HG02981 (cell line): ENCODE measurements at regions not wholly inside any gene's neighbourhood (a gene's known extent, or its start where the extent isn't known, plus 50 kb on each side); places are given as distances from the start of the nearest gene placed in this dataset.

Experiments
- ATAC-seq: cut with Tn5 transposase; IDR thresholded peaks from one replicate; pipeline ENCODE4 v1.9.1; 2021; ENCODE audit warnings: mild to moderate bottlenecking, moderate library complexity; ENCODE audit not compliant: unreplicated experiment

- no peak for ATAC-seq
These were observed 878.1 kb downstream of the NLGN4Y start for GRCh38 chrY:15402451-15402850.

DNA sequence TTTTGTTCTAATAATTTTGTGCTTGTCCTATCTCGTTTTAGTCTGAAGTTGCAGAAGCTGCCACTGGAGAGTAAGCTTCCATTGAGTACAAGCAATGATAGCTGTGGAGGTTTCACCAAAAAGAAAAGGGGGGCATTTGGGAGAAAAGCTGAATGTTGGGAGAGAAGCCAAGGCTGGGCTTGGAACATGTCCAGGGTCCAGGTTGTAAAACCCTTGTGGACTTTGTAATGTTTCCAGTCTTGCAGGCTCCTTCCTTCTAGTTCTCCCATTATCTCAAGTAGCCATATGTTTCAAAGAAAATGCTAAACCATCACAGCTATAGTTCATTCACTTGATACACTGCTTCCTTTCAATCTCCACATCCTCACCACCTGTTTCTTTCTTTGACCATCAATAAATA, 880.2 kb downstream of the NLGN4Y start:
- ATAC-seq = no peak

DNA sequence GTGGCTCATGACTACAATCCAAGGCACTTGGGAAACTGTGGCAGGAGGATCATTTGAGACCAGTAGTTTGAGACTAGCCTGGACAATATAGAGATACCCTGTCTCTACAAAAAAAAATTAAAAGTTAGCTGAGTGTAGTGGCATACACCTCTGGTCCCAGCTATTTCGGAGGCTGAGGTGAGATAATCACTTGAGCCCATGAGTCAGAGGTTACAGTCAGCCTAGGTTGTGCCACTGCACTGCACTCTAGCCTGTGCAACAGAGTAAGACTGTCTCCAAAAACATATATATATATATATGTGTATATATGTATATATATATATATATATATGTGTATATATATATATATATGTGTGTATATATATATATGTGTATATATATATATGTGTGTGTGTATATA, 890.8 kb downstream of the NLGN4Y start:
- ATAC-seq = no peak

DNA sequence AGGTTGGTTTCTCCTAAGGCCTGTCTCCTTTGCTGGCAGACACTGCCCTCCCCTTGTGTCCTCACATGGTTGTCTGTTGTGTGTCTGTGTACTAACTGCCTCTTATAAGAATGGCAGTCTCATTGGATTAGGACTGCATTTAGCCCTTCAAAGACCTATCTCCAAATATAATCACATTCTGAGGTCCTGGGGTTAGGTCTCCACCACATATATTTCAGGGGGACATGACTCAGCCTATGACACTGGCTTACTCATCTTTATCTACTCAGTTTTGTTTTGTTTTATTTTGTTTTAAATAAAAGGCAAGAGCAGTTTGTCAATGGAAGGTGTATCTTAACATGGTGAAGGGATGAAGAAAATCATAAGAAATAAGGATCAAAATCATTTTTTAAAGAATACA, 894.3 kb downstream of the NLGN4Y start:
- ATAC-seq = no peak

DNA sequence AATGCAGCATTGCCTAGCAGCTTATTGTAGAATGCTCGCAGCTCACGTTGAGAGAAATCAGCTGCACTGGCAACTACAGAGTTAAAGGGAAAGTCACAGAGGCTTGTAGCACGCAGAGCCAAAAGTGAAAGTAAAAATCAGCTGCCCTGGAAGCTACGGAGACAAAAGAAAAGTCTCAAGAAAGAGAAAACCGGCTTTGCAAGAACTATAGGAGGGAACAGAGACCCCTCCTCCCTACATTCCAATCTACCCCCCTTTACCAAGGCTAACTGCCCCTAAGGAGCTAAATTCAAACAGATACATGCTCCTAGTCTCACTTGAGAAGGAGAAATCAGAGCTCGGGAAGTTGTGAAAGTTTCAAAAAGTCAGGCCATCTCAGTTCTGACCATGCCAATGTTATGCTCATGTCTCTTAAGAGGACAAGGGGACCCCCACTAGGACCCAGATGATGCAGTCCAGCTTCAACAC, 900.4 kb downstream of the NLGN4Y start:
- ATAC-seq = peak; percentile 84

DNA sequence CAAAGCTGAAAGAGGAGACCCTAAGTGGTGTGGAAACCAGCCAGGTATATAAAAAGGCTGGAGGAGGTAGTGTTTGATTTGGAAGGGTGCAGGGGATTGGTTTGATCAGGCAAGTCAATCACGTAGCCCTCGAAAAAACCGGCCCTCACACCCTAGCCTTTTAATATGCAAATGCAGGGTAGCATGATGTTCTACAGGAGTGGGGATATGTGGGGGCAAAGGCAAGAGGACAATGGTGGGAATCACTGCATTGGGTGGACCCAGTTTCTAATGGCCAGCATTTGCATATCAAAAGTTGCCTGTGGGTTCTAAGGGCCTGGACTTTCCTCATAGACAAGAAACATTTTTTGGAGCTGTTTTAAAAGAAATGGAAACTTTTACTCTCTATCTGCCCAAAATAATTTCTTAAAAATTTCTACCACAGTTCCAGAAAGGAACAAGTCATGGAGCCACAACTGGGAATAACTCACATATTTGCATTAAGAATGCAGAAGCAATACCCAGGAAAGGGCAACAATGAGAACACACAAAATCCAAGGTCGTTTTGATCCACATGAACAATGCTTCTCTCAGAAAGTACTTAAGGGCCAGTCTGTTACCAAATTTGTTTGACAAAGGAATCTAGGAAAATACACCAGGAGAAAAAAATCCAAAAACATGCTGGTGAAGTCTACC, 915.8 kb downstream of the NLGN4Y start:
- ATAC-seq = no peak

- no peak for ATAC-seq
These were observed 916.5 kb downstream of the NLGN4Y start for GRCh38 chrY:15440696-15441408.

DNA sequence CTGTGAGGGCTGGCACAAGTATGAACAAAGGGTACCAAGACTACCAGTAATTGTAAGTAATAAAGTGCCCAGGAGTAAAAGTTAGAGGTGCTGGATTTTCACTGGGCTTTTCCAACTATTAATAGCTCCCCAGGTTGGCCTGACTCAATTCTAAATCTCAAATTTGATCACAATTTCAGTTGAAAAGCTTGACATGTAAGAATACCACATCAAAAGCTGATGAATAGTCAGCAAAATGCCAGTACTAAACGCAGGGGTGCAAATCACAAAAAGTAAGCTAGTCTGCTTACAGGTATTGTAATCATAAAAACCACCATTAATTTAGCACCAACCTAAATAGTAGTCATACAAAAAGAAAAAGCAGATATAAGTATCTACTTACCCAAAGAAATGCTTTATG, 917.5 kb downstream of the NLGN4Y start:
- no peak for ATAC-seq

DNA sequence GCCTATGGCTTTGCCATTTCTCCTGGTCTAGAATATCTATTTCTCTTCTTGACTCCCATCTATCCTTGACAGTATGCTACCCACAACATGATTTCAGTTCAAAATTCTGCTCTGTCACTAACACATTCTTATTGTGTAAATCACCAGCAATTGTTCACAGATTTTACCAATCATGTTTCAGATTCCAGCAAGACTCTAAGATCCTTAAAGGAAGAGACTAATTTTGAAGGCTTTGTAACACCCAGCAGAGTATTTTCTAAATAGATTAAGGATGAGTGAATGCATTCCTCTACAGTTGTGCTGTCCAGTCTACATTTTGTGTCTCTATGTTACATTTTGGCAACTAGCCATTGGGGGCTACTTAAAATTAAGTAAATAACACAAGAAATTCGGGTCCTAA, 921.5 kb downstream of the NLGN4Y start:
- no peak for ATAC-seq

GRCh38 chrY:15446861-15447260, 922.5 kb downstream of the NLGN4Y start:
- ATAC-seq = no peak

- no peak for ATAC-seq
These were observed 923.6 kb downstream of the NLGN4Y start for GRCh38 chrY:15447959-15448358.

DNA sequence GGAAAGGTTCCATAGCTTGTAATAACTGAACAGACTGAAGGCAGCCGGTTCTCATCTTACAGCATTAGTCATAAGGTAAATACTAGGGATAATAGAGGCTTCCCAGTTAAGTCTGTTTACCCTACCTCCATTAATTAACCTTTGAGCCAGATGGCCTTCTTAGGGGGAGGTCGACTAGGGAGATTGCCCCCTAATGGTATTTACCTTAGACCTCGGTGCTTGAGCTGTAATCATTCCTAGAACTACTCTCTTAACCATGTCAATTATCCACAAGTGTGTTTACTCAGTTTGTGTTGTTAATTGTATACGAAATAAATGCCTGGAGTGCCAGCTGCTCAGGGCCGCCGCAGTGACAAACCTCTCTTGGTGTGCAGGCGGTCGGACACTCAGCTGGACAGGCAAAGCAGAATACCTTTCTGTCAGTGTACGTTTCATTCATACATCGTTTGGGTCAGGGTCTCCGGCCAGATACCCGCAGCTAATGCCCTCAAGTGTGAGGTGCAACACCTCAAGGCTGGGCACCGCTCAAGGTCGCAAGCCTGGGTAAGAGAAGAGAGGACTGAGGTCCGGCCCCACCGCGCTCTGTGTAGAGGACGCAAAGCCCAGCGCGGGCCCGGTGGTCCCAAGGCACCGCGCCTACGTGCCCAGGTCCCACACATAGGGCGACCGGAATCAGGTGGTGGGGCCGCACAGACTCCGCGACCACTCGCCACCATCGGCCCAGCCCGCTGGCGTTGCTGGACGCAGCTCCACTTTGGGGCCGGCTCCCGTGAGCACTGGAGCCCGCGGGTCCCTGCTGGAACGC, 931.0 kb downstream of the NLGN4Y start:
- ATAC-seq = no peak

DNA sequence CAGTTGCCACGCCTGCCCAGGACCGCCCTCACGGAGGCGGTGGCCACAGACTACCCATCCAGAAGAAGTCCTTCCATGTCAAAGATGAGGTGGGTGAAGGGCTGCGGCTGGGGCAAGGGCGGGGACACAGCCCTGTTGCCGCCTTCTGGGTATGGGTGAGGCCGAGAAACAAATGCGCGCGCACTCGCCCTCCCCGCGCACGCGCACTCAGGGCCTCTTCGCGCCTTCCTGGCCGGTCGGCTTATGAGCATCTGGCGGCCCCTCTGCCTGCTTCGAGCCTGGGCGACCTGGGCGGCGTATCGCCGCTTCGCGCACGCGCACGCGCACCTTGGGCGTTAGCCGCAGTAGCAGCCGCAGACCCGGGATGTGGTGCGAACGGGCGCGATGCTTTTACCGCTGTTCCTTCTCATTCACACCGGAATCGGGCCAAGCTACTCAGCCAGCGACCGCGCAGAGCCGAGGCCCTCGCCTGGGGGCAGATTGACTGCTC, 931.7 kb downstream of the NLGN4Y start:
- ATAC-seq = no peak

DNA sequence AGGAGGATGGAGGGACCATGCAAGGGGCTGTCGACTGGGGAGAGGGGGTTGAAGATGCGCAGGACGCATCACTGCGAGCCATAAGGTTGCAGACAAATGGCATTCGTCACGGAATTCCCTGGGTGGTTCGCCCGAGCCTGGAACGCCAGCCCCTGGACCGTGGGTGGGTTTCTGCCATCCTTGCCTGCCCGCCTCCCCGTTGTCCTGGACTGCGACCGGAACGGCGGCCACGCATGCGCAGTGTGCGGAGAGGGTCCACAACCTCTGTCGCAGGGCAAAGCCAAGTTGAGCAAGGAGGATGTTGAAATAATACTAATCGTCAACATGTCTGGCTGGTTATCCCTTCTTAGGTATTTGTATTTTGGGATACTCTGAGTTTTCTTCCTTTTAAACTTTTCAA, 932.2 kb downstream of the NLGN4Y start:
- no peak for ATAC-seq

DNA sequence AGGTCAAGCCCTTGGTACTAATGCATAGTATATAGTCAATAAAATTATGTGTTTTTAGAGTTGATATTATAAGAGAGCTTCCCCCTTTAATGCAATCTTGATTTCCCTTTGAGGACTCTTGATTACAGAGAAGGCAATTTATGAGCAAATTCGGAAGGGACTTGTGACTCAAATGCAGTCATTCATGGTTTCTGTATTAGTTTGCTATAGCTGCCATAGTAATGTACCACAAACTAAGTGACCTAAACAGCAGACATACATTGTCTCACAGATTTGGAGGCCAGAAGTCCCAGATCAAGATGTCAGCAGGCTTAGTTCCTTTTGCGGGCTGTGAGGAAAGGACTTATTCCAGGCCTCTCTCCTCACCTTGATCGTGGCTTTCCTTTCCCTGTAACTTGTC, 933.4 kb downstream of the NLGN4Y start:
- ATAC-seq = no peak

DNA sequence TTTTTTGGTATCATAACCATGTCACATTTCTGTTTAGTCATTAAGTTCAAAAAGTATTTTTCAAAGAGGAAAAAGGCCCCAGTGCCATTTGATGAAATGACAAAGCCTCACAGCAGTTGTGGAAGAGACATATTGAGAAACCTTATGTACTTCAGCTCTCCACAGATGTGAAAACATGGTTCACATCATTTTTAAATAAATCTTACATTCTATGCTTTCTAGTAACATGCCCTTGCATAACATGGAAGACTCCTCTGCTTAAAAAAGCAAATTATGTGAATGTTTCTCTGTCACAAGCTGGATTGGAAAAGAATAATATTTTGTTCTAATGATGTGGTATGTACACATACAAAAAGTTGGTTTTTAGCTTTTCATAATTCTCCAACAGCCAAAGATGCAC, 934.1 kb downstream of the NLGN4Y start:
- ATAC-seq = no peak

DNA sequence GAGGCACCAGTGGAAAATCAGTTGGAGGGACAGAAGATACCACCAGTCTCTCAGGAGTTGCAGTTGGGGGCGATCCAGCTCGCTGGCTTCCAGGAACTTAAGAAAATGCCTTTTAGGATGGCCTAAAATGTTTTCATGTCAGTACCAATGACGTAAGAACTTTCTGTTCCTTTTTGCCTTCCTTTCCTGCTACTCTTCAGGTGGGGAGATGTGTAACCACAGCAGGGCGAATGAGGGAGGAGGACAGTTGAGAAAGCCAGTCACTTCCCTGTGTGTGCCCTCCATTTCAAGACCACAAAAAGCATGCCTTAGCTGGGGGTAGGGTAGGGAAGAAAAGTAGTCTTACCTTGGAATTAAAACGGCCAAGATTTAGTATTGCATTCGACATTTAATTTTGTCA, 941.6 kb downstream of the NLGN4Y start:
- ATAC-seq = no peak

DNA sequence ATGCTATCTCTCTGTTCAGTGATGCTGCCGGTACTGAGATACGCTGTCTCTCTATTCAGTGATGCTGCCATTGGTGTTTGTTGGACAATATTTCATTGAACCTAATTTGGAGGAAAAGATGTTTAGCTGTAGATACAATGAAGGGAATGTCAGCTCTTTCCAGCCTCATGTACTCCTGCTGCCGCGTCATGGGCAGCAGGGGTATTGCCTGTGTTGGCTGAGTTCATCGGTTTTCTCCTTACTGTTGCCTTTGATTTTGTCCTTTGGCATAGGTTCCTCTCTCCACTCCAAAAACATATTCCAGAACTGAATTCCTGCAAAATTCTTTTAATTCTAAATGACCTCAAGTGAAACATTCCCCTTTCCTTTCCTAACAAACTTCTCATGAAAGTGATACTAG, 942.6 kb downstream of the NLGN4Y start:
- ATAC-seq = no peak

DNA sequence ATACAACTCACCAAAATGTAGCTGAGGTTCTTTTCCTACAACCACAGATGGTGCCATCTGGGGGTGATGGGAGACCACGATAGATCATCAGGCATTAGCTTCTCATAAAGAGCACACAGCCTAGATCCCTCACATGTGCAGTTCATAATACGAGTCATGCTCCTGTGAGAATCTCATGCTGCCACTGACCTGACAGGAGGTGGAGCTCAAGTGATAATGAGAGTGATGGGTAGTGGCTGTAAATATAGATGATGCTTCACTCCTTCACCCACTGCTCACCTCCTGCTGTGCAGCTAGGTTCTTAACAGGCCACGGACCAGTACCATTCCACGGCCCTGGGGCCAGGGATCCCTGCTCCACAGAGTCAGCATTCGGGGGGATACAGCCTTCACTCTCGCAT, 943.8 kb downstream of the NLGN4Y start:
- no peak for ATAC-seq

- ATAC-seq = no peak
These were observed 947.0 kb downstream of the NLGN4Y start for GRCh38 chrY:15471371-15471770.

- ATAC-seq = no peak
These were observed 954.1 kb downstream of the NLGN4Y start for GRCh38 chrY:15478348-15478963.
